Liver (tissue), 8 donors: ENCODE measurements at regions not wholly inside any gene's neighbourhood (a gene's known extent, or its start where the extent isn't known, plus 50 kb on each side); places are given as distances from the start of the nearest gene placed in this dataset.

Source experiments
- DNase-seq: peaks from one replicate; pipeline ENCODE4 v3.0.0-alpha.2; 2017; ENCODE audit warnings: low spot score
- H3K27ac ChIP-seq, 2 donors: one replicate each; pipeline ENCODE4 v1.7.0; 2013; ENCODE audit warnings: inconsistent platforms in 2 of 2, low read length in 2 of 2, control low read depth in 1 of 2, low read depth in 1 of 2, mild to moderate bottlenecking in 1 of 2
- H3K27me3 ChIP-seq, 4 donors: one replicate each; pipeline versions ENCODE4 v1.6.1 to v1.7.0; 2013; ENCODE audit warnings: low read length in 3 of 4, inconsistent platforms in 1 of 4, mild to moderate bottlenecking in 1 of 4, moderate library complexity in 1 of 4; ENCODE audit not compliant: control insufficient read depth in 4 of 4, insufficient read depth in 4 of 4
- H3K36me3 ChIP-seq, 4 donors: one replicate each; pipeline versions ENCODE4 v1.6.1 to v1.7.0; 2013; ENCODE audit warnings: low read length in 3 of 4, mild to moderate bottlenecking in 3 of 4, low read depth in 1 of 4, moderate library complexity in 1 of 4; ENCODE audit not compliant: control insufficient read depth in 4 of 4, insufficient read depth in 3 of 4
- H3K4me1 ChIP-seq, 4 donors: one replicate each; pipeline versions ENCODE4 v1.6.1 to v1.7.0; 2013; ENCODE audit warnings: low read length in 3 of 4, mild to moderate bottlenecking in 3 of 4, moderate library complexity in 1 of 4; ENCODE audit not compliant: control insufficient read depth in 4 of 4, insufficient read depth in 4 of 4
- H3K4me3 ChIP-seq, 3 donors: one replicate each; pipeline versions ENCODE4 v1.6.1 to v1.7.0; 2013; ENCODE audit warnings: low read length in 3 of 3, control low read depth in 1 of 3, low read depth in 1 of 3, mild to moderate bottlenecking in 1 of 3
- H3K9ac ChIP-seq, 2 donors: one replicate each; pipeline ENCODE4 v1.7.0; 2013; ENCODE audit warnings: low read length in 2 of 2, mild to moderate bottlenecking in 2 of 2, moderate library complexity in 2 of 2, control low read depth in 1 of 2, low read depth in 1 of 2
- H3K9me3 ChIP-seq, 4 donors: one replicate each; pipeline versions ENCODE4 v1.6.1 to v1.7.0; 2013; ENCODE audit warnings: low read length in 3 of 4; ENCODE audit not compliant: control insufficient read depth in 4 of 4
- EGR1 ChIP-seq, 2 donors: IDR thresholded peaks; 2 replicates each; pipeline ENCODE4 v1.6.1; 2016 to 2018; ENCODE audit warnings: antibody characterized with exemption in 2 of 2, low read depth in 2 of 2
- FOXA1 ChIP-seq: IDR thresholded peaks from 2 replicates; pipeline ENCODE4 v1.6.1; 2016; ENCODE audit warnings: antibody characterized with exemption
- FOXA2 ChIP-seq: IDR thresholded peaks from 2 replicates; pipeline ENCODE4 v1.6.1; 2016; ENCODE audit warnings: antibody characterized with exemption
- GABPA ChIP-seq, 2 donors: IDR thresholded peaks in 1 of 2; conservative IDR thresholded peaks in 1 of 2; 2 replicates each; pipeline ENCODE4 v1.6.1; 2016; ENCODE audit warnings: antibody characterized with exemption in 2 of 2, mild to moderate bottlenecking in 1 of 2, moderate library complexity in 1 of 2
- HNF4A ChIP-seq, 2 donors: conservative IDR thresholded peaks; 2 replicates each; pipeline ENCODE4 v1.6.1; 2016; ENCODE audit warnings: antibody characterized with exemption in 2 of 2, mild to moderate bottlenecking in 2 of 2
- HNF4G ChIP-seq: IDR thresholded peaks from 2 replicates; pipeline ENCODE4 v1.6.1; 2016; ENCODE audit warnings: antibody characterized with exemption
- JUND ChIP-seq, 2 donors: IDR thresholded peaks; 2 replicates each; pipeline ENCODE4 v1.6.1; 2016; ENCODE audit warnings: antibody characterized with exemption in 2 of 2
- NR2F2 ChIP-seq: IDR thresholded peaks from 2 replicates; pipeline ENCODE4 v1.6.1; 2016; ENCODE audit warnings: antibody characterized with exemption
- RAD21 ChIP-seq, 2 donors: IDR thresholded peaks; 2 replicates each; pipeline ENCODE4 v1.6.1; 2016; ENCODE audit warnings: antibody characterized with exemption in 2 of 2, mild to moderate bottlenecking in 2 of 2
- RXRA ChIP-seq, 2 donors: IDR thresholded peaks; 2 replicates each; pipeline ENCODE4 v1.6.1; 2017 to 2018; ENCODE audit warnings: antibody characterized with exemption in 2 of 2, mild to moderate bottlenecking in 1 of 2
- TAF1 ChIP-seq: conservative IDR thresholded peaks from 2 replicates; pipeline ENCODE4 v1.6.1; 2016; ENCODE audit warnings: antibody characterized with exemption, mild to moderate bottlenecking
- YY1 ChIP-seq: IDR thresholded peaks from 2 replicates; pipeline ENCODE4 v1.6.1; 2016; ENCODE audit warnings: antibody characterized with exemption, mild to moderate bottlenecking
- WGBS: extraction: QIAGEN DNeasy Blood & Tissue Kit; methylation state at CpG from one replicate; pipeline ENCODE4 v1.1.7; 2013; 5-methylcytosine and 5-hydroxymethylcytosine counted together
- TF ChIP-seq, protein P1 (sequence below): IDR thresholded peaks from 2 replicates; pipeline ENCODE4 v1.6.1; 2016; ENCODE audit warnings: antibody characterized with exemption
- TF ChIP-seq, protein P2 (sequence below): fragments of 150-350 bp; IDR thresholded peaks from 2 replicates; pipeline ENCODE4 v1.5.1; 2017; ENCODE audit warnings: improper control_type of control experiment, low read depth, low read length; ENCODE audit not compliant: missing input control
- TF ChIP-seq, protein P3 (sequence below): IDR thresholded peaks from 2 replicates; pipeline ENCODE4 v1.6.1; 2016; ENCODE audit warnings: antibody characterized with exemption, mild to moderate bottlenecking
- TF ChIP-seq, protein P4 (sequence below): IDR thresholded peaks from 2 replicates; pipeline ENCODE4 v1.6.1; 2016; ENCODE audit warnings: antibody characterized with exemption
- donor health status: healthy.
- donor health status: healthy.
- donor health status: healthy.
- donor health status: healthy.
- donor health status: healthy.

DNA sequence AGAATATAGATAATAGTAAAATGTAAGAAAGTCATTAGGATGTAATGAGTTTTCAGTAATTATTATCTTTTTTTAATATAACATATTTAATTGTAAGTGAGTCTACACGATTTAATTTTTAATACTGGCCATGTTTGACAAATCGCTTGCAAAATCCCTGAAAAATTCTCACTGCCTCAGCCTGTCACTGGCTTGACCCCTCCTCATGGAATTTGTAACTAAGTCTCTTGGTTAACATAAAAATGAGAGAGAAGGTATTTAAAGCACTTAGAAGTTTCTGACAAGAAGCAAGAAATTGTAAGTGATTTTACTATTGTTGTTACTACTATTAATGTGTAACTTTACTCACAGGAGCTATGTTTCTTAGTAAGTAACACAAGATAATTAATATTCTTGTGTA, 237.9 kb upstream of the GK2 start:
- no peaks in the 10 kb centered on the region for H3K27me3 ChIP-seq
- H3K9ac ChIP-seq, result no peak overlapping the region
- no peaks in the 10 kb centered on the region for H3K36me3 ChIP-seq
- no peaks in the 10 kb centered on the region for H3K9me3 ChIP-seq
- 56% methylated on average over 2 of the region's 2 CpGs for WGBS
- no peak for DNase-seq
- H3K27ac ChIP-seq, result no peak overlapping the region
- TF ChIP-seq, protein P1, sequence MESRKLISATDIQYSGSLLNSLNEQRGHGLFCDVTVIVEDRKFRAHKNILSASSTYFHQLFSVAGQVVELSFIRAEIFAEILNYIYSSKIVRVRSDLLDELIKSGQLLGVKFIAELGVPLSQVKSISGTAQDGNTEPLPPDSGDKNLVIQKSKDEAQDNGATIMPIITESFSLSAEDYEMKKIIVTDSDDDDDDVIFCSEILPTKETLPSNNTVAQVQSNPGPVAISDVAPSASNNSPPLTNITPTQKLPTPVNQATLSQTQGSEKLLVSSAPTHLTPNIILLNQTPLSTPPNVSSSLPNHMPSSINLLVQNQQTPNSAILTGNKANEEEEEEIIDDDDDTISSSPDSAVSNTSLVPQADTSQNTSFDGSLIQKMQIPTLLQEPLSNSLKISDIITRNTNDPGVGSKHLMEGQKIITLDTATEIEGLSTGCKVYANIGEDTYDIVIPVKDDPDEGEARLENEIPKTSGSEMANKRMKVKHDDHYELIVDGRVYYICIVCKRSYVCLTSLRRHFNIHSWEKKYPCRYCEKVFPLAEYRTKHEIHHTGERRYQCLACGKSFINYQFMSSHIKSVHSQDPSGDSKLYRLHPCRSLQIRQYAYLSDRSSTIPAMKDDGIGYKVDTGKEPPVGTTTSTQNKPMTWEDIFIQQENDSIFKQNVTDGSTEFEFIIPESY, result no peak
- no peak for TF ChIP-seq YY1
- TF ChIP-seq RAD21 (IDR thresholded peaks at IDR 0.05), result no peak
- no peak for TF ChIP-seq RXRA (IDR thresholded peaks at IDR 0.05)
- TF ChIP-seq HNF4G, result no peak
- TF ChIP-seq FOXA2, result no peak
- no peak for TF ChIP-seq GABPA (IDR thresholded peaks at IDR 0.05 in 1 of 2, conservative IDR thresholded peaks at IDR 0.05 in 1 of 2)
- TF ChIP-seq, protein P2, sequence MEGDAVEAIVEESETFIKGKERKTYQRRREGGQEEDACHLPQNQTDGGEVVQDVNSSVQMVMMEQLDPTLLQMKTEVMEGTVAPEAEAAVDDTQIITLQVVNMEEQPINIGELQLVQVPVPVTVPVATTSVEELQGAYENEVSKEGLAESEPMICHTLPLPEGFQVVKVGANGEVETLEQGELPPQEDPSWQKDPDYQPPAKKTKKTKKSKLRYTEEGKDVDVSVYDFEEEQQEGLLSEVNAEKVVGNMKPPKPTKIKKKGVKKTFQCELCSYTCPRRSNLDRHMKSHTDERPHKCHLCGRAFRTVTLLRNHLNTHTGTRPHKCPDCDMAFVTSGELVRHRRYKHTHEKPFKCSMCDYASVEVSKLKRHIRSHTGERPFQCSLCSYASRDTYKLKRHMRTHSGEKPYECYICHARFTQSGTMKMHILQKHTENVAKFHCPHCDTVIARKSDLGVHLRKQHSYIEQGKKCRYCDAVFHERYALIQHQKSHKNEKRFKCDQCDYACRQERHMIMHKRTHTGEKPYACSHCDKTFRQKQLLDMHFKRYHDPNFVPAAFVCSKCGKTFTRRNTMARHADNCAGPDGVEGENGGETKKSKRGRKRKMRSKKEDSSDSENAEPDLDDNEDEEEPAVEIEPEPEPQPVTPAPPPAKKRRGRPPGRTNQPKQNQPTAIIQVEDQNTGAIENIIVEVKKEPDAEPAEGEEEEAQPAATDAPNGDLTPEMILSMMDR, result no peak
- TF ChIP-seq FOXA1, result no peak
- no peak for TF ChIP-seq EGR1 (IDR thresholded peaks at IDR 0.05; ENCODE audit: low read depth in 2 of 2)
- TF ChIP-seq, protein P3, sequence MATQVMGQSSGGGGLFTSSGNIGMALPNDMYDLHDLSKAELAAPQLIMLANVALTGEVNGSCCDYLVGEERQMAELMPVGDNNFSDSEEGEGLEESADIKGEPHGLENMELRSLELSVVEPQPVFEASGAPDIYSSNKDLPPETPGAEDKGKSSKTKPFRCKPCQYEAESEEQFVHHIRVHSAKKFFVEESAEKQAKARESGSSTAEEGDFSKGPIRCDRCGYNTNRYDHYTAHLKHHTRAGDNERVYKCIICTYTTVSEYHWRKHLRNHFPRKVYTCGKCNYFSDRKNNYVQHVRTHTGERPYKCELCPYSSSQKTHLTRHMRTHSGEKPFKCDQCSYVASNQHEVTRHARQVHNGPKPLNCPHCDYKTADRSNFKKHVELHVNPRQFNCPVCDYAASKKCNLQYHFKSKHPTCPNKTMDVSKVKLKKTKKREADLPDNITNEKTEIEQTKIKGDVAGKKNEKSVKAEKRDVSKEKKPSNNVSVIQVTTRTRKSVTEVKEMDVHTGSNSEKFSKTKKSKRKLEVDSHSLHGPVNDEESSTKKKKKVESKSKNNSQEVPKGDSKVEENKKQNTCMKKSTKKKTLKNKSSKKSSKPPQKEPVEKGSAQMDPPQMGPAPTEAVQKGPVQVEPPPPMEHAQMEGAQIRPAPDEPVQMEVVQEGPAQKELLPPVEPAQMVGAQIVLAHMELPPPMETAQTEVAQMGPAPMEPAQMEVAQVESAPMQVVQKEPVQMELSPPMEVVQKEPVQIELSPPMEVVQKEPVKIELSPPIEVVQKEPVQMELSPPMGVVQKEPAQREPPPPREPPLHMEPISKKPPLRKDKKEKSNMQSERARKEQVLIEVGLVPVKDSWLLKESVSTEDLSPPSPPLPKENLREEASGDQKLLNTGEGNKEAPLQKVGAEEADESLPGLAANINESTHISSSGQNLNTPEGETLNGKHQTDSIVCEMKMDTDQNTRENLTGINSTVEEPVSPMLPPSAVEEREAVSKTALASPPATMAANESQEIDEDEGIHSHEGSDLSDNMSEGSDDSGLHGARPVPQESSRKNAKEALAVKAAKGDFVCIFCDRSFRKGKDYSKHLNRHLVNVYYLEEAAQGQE, result no peak
- no peak for TF ChIP-seq HNF4A (conservative IDR thresholded peaks at IDR 0.05)
- no peak for TF ChIP-seq NR2F2
- TF ChIP-seq TAF1, result no peak
- TF ChIP-seq, protein P4, sequence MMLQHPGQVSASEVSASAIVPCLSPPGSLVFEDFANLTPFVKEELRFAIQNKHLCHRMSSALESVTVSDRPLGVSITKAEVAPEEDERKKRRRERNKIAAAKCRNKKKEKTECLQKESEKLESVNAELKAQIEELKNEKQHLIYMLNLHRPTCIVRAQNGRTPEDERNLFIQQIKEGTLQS, result no peak
- no peak for TF ChIP-seq JUND (IDR thresholded peaks at IDR 0.05)
- H3K4me3 ChIP-seq, result no peak overlapping the region
- no peaks in the 10 kb centered on the region for H3K4me1 ChIP-seq

DNA sequence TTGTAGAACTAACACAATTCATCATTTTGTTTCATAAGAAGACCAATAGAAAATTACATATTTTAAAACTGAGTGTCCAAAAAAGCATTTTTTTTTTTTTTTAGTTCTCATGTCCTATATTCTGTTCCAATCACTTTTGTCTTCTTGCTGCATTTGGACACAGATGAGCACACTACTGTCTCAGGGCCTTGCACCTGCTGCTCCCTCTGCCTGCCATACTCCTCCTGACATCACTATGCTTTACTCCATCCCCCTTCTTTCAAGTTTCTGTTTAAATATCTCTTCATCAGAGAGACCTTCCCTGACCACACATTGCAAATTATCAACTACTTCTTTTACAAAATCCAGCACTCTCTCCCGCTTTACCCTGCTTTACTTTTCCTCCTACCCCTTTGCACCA, 230.7 kb upstream of the GK2 start:
- no peaks in the 10 kb centered on the region for H3K27me3 ChIP-seq
- H3K36me3 ChIP-seq, result no peaks in the 10 kb centered on the region
- no peak overlapping the region for H3K27ac ChIP-seq
- WGBS, result 95% methylated on average over 1 of the region's 1 CpG
- H3K4me3 ChIP-seq, result no peak overlapping the region
- no peak overlapping the region for H3K9ac ChIP-seq
- no peaks in the 10 kb centered on the region for H3K4me1 ChIP-seq
- H3K9me3 ChIP-seq, result no peaks in the 10 kb centered on the region
- no peak for DNase-seq
- TF ChIP-seq JUND (IDR thresholded peaks at IDR 0.05), result no peak
- no peak for TF ChIP-seq EGR1 (IDR thresholded peaks at IDR 0.05; ENCODE audit: low read depth in 2 of 2)
- TF ChIP-seq, protein P2, result no peak
- TF ChIP-seq, protein P1, result no peak
- no peak for TF ChIP-seq GABPA (IDR thresholded peaks at IDR 0.05 in 1 of 2, conservative IDR thresholded peaks at IDR 0.05 in 1 of 2)
- TF ChIP-seq, protein P3, result no peak
